Activated CD4-positive, alpha-beta memory T cell treated with anti-CD3 and anti-CD28 coated beads for 36 hours (primary cell): ENCODE measurements at regions not wholly inside any gene's neighbourhood (a gene's known extent, or its start where the extent isn't known, plus 50 kb on each side); places are given as distances from the start of the nearest gene placed in this dataset.

Source experiments
- CTCF ChIA-PET: fragments of 350-600 bp; sonication (Branson Sonifier 250); formaldehyde crosslinking; loops from one replicate; lab custom pipeline; 2021; ENCODE audit warnings: antibody characterized with exemption, inconsistent platforms; lab: Charles Lee
- POLR2A ChIA-PET: fragments of 350-600 bp; sonication (Branson Sonifier 250); formaldehyde crosslinking; loops from one replicate; lab custom pipeline; 2021; ENCODE audit warnings: antibody characterized with exemption; lab: Charles Lee
- DNase-seq: peaks from one replicate; pipeline ENCODE4 v3.0.0-alpha.2; 2020
- H3K27ac Mint-ChIP-seq: one replicate; pipeline ENCODE4 v1.8.0; 2021; ENCODE audit warnings: mixed read lengths
- H3K27me3 Mint-ChIP-seq: one replicate; pipeline ENCODE4 v1.8.0; 2021; ENCODE audit warnings: mixed read lengths
- H3K36me3 Mint-ChIP-seq: one replicate; pipeline ENCODE4 v1.8.0; 2021; ENCODE audit warnings: mixed read lengths
- H3K4me1 Mint-ChIP-seq: one replicate; pipeline ENCODE4 v1.8.0; 2021; ENCODE audit warnings: low read depth, mixed read lengths
- H3K4me3 Mint-ChIP-seq: one replicate; pipeline ENCODE4 v1.8.0; 2021; ENCODE audit warnings: mild to moderate bottlenecking, mixed read lengths
- H3K9me3 Mint-ChIP-seq: one replicate; pipeline ENCODE4 v1.8.0; 2021; ENCODE audit warnings: mixed read lengths
- intact Hi-C: fragments of 100-400 bp; cut with micrococcal nuclease; formaldehyde crosslinking; loops from one replicate; pipeline ENCODE4 v1.15.1; 2023

GRCh38 chr2:102922321-102922720 lies 160.5 kb downstream of the TMEM182 start:
- Mint-ChIP-seq H3K4me1 (no peaks in the 10 kb centered on the region), H3K27me3 (no peaks in the 10 kb centered on the region), H3K27ac (no peak overlapping the region), H3K9me3 (peaks cover 5% of the 10 kb centered on the region), H3K4me3 (no peak overlapping the region), H3K36me3 (no peaks in the 10 kb centered on the region)
- ChIA-PET CTCF (no interaction called here), POLR2A (no interaction called here)
- DNase-seq: no peak
- intact Hi-C loops: no loop called here

GRCh38 chr2:102925003-102925402 lies 163.2 kb downstream of the TMEM182 start:
- ChIA-PET POLR2A (no interaction called here), CTCF (no interaction called here)
- H3K27ac Mint-ChIP-seq: no peak overlapping the region
- no peaks in the 10 kb centered on the region for H3K27me3 Mint-ChIP-seq
- H3K4me1 Mint-ChIP-seq: no peaks in the 10 kb centered on the region
- intact Hi-C loops: no loop called here
- no peaks in the 10 kb centered on the region for H3K9me3 Mint-ChIP-seq
- DNase-seq: no peak
- H3K36me3 Mint-ChIP-seq: no peaks in the 10 kb centered on the region
- H3K4me3 Mint-ChIP-seq: no peak overlapping the region

- intact Hi-C loops: no loop called here
- no peaks in the 10 kb centered on the region for H3K4me1 Mint-ChIP-seq
- POLR2A ChIA-PET: no interaction called here
Measured at GRCh38 chr2:102927854-102928267, 166.0 kb downstream of the TMEM182 start.

GRCh38 chr2:102929721-102930120 lies 167.9 kb downstream of the TMEM182 start:
- no peak overlapping the region for H3K27ac Mint-ChIP-seq
- POLR2A ChIA-PET: no interaction called here
- H3K4me1 Mint-ChIP-seq: no peaks in the 10 kb centered on the region
- intact Hi-C loops: no loop called here
- no peaks in the 10 kb centered on the region for H3K36me3 Mint-ChIP-seq
- no peaks in the 10 kb centered on the region for H3K27me3 Mint-ChIP-seq
- no peak for DNase-seq
- CTCF ChIA-PET: no interaction called here
- H3K9me3 Mint-ChIP-seq: no peaks in the 10 kb centered on the region
- H3K4me3 Mint-ChIP-seq: no peak overlapping the region

More at GRCh38 chr2:102927854-102928267, 166.0 kb downstream of the TMEM182 start:
- CTCF ChIA-PET: no interaction called here
- H3K9me3 Mint-ChIP-seq: no peaks in the 10 kb centered on the region
- H3K4me3 Mint-ChIP-seq: no peak overlapping the region
- H3K36me3 Mint-ChIP-seq: no peaks in the 10 kb centered on the region
- H3K27ac Mint-ChIP-seq: no peak overlapping the region
- no peak for DNase-seq
- H3K27me3 Mint-ChIP-seq: no peaks in the 10 kb centered on the region

- POLR2A ChIA-PET: no interaction called here
- DNase-seq: no peak
- no peaks in the 10 kb centered on the region for H3K27me3 Mint-ChIP-seq
- intact Hi-C loops: no loop called here
- no peak overlapping the region for H3K4me3 Mint-ChIP-seq
- H3K9me3 Mint-ChIP-seq: no peaks in the 10 kb centered on the region
- no peaks in the 10 kb centered on the region for H3K36me3 Mint-ChIP-seq
- no peaks in the 10 kb centered on the region for H3K4me1 Mint-ChIP-seq
- CTCF ChIA-PET: no interaction called here
- H3K27ac Mint-ChIP-seq: no peak overlapping the region
Measured at GRCh38 chr2:102932501-102932900, 170.7 kb downstream of the TMEM182 start.

- ChIA-PET CTCF (no interaction called here), POLR2A (no interaction called here)
- no peaks in the 10 kb centered on the region for H3K36me3 Mint-ChIP-seq
- no peak for DNase-seq
- intact Hi-C loops: no loop called here
- H3K4me1 Mint-ChIP-seq: no peaks in the 10 kb centered on the region
- peaks cover 9% of the 10 kb centered on the region for H3K9me3 Mint-ChIP-seq
- no peak overlapping the region for H3K4me3 Mint-ChIP-seq
- H3K27me3 Mint-ChIP-seq: no peaks in the 10 kb centered on the region
- no peak overlapping the region for H3K27ac Mint-ChIP-seq
Measured at GRCh38 chr2:102939207-102939606, 177.4 kb downstream of the TMEM182 start.

GRCh38 chr2:102940684-102941083 lies 178.9 kb downstream of the TMEM182 start:
- intact Hi-C loops: no loop called here
- no peak for DNase-seq
- peaks cover 9% of the 10 kb centered on the region for H3K9me3 Mint-ChIP-seq
- ChIA-PET POLR2A (no interaction called here), CTCF (no interaction called here)
- H3K27ac Mint-ChIP-seq: no peak overlapping the region
- H3K36me3 Mint-ChIP-seq: no peaks in the 10 kb centered on the region
- no peak overlapping the region for H3K4me3 Mint-ChIP-seq
- no peaks in the 10 kb centered on the region for H3K4me1 Mint-ChIP-seq
- H3K27me3 Mint-ChIP-seq: no peaks in the 10 kb centered on the region

- intact Hi-C loops: no loop called here
- Mint-ChIP-seq H3K27ac (no peak overlapping the region), H3K27me3 (no peaks in the 10 kb centered on the region), H3K36me3 (no peaks in the 10 kb centered on the region), H3K4me1 (no peaks in the 10 kb centered on the region), H3K9me3 (peaks cover 9% of the 10 kb centered on the region), H3K4me3 (no peak overlapping the region)
- no peak for DNase-seq
- CTCF ChIA-PET: no interaction called here
- POLR2A ChIA-PET: no interaction called here
Measured at GRCh38 chr2:102942107-102942506, 180.3 kb downstream of the TMEM182 start.

GRCh38 chr2:102943251-102943650 lies 181.4 kb downstream of the TMEM182 start:
- H3K27ac Mint-ChIP-seq: no peak overlapping the region
- H3K27me3 Mint-ChIP-seq: no peaks in the 10 kb centered on the region
- H3K4me3 Mint-ChIP-seq: no peak overlapping the region
- ChIA-PET POLR2A (no interaction called here), CTCF (no interaction called here)
- DNase-seq: no peak
- intact Hi-C loops: no loop called here
- no peaks in the 10 kb centered on the region for H3K4me1 Mint-ChIP-seq
- peaks cover 9% of the 10 kb centered on the region for H3K9me3 Mint-ChIP-seq
- H3K36me3 Mint-ChIP-seq: no peaks in the 10 kb centered on the region

- DNase-seq: no peak
- no peak overlapping the region for H3K27ac Mint-ChIP-seq
- H3K27me3 Mint-ChIP-seq: no peaks in the 10 kb centered on the region
- H3K4me1 Mint-ChIP-seq: no peaks in the 10 kb centered on the region
- no peaks in the 10 kb centered on the region for H3K9me3 Mint-ChIP-seq
- no peaks in the 10 kb centered on the region for H3K36me3 Mint-ChIP-seq
- ChIA-PET POLR2A (no interaction called here), CTCF (no interaction called here)
- no peak overlapping the region for H3K4me3 Mint-ChIP-seq
- intact Hi-C loops: no loop called here
Measured at GRCh38 chr2:102950371-102950946, 188.6 kb downstream of the TMEM182 start.

- no peak for DNase-seq
- Mint-ChIP-seq H3K27me3 (no peaks in the 10 kb centered on the region), H3K36me3 (no peaks in the 10 kb centered on the region), H3K9me3 (no peaks in the 10 kb centered on the region), H3K4me1 (no peaks in the 10 kb centered on the region), H3K27ac (no peak overlapping the region), H3K4me3 (no peak overlapping the region)
- CTCF ChIA-PET: no interaction called here
- POLR2A ChIA-PET: no interaction called here
- intact Hi-C loops: no loop called here
Measured at GRCh38 chr2:102951249-102951648, 189.4 kb downstream of the TMEM182 start.

- no peaks in the 10 kb centered on the region for H3K9me3 Mint-ChIP-seq
- no peak for DNase-seq
- no peaks in the 10 kb centered on the region for H3K4me1 Mint-ChIP-seq
- no peak overlapping the region for H3K4me3 Mint-ChIP-seq
- no peaks in the 10 kb centered on the region for H3K27me3 Mint-ChIP-seq
- H3K27ac Mint-ChIP-seq: no peak overlapping the region
- H3K36me3 Mint-ChIP-seq: no peaks in the 10 kb centered on the region
- intact Hi-C loops: no loop called here
- ChIA-PET POLR2A (no interaction called here), CTCF (no interaction called here)
Measured at GRCh38 chr2:102967451-102967850, 205.6 kb downstream of the TMEM182 start.

- CTCF ChIA-PET: no interaction called here
- no peaks in the 10 kb centered on the region for H3K36me3 Mint-ChIP-seq
- no peaks in the 10 kb centered on the region for H3K27me3 Mint-ChIP-seq
- H3K9me3 Mint-ChIP-seq: no peaks in the 10 kb centered on the region
- POLR2A ChIA-PET: no interaction called here
- no peak overlapping the region for H3K4me3 Mint-ChIP-seq
- no peak for DNase-seq
- intact Hi-C loops: no loop called here
- H3K27ac Mint-ChIP-seq: no peak overlapping the region
- H3K4me1 Mint-ChIP-seq: no peaks in the 10 kb centered on the region
Measured at GRCh38 chr2:102968375-102968774, 206.5 kb downstream of the TMEM182 start.
